ENCODE measurements at regions not wholly inside any gene's neighbourhood (a gene's known extent, or its start where the extent isn't known, plus 50 kb on each side); places are given as distances from the start of the nearest gene placed in this dataset.

- Histone ChIP-seq H3K9me3 (ENCODE audit: control insufficient read depth, low read length) (peaks cover 2% of the 10 kb centered on the region), H3K79me2 (no peaks in the 10 kb centered on the region), H3K9ac (no peak overlapping the region), H3K36me3 (ENCODE audit: control insufficient read depth, insufficient read depth, low read length) (no peaks in the 10 kb centered on the region), H3K27me3 (ENCODE audit: control insufficient read depth, insufficient read depth, low read length) (no peaks in the 10 kb centered on the region), H3K4me3 (ENCODE audit: low read depth, low read length) (no peak overlapping the region), H3K4me1 (no peaks in the 10 kb centered on the region), H3K4me2 (ENCODE audit: low read length) (no peak overlapping the region), H3K27ac (no peak overlapping the region), H2AFZ (no peak overlapping the region)
- TF ChIP-seq CTCF (IDR thresholded peaks at IDR 0.05), result no peak
Observed at GRCh38 chrX:1788300-1788911, 173.5 kb downstream of the ASMT start.

DNA sequence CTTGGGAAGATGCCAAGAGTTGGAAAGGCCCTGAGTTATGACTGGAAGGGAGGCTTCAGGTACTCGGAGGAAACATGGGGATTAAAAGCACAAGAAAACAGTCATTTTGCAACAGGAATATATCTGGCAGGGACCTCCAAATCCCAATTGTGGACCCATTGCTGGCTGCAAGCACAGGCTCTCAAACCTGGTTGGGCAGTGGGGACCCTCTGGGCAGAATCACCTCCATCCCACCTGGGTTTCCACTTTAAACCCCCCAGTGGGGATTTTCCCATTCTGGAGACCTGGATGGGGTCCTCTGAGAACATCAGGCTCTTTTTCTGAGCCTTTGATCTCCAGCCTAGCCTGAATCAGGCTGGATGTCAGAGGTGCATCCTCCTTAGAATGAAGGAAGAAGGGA, 177.8 kb downstream of the ASMT start:
- Histone ChIP-seq H3K36me3 (ENCODE audit: control insufficient read depth, insufficient read depth, low read length) (no peaks in the 10 kb centered on the region), H3K27me3 (ENCODE audit: control insufficient read depth, insufficient read depth, low read length) (no peaks in the 10 kb centered on the region), H3K27ac (no peak overlapping the region), H3K9me3 (ENCODE audit: control insufficient read depth, low read length) (no peaks in the 10 kb centered on the region), H3K4me2 (ENCODE audit: low read length) (no peak overlapping the region), H3K79me2 (no peaks in the 10 kb centered on the region), H2AFZ (no peak overlapping the region), H3K4me3 (ENCODE audit: low read depth, low read length) (no peak overlapping the region), H3K9ac (no peak overlapping the region), H3K4me1 (no peaks in the 10 kb centered on the region)
- TF ChIP-seq CTCF (IDR thresholded peaks at IDR 0.05), result no peak

DNA sequence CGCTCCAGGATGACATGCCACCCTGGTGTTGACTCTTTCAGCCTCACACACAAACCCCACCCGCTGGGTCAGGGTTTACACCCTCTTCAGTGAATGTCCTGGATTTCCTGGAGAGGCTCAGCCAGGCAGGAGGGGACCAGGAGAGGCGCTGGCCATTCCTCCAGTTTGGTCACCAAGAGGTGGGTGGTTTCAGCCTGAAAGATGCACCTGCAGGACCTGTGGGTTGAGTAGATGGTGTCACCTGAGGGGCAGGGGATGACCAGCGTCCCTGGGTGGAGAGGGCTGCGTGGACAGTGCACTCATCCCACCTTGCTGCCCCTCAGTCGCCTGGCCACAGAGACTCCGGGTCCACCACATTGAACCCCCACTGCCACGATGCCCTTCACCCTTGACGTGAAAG, 179.7 kb downstream of the ASMT start:
- no peak overlapping the region for H3K4me2 ChIP-seq (ENCODE audit: low read length)
- H2AFZ ChIP-seq, result no peak overlapping the region
- H3K9me3 ChIP-seq (ENCODE audit: control insufficient read depth, low read length), result no peaks in the 10 kb centered on the region
- no peaks in the 10 kb centered on the region for H3K36me3 ChIP-seq (ENCODE audit: control insufficient read depth, insufficient read depth, low read length)
- H3K4me3 ChIP-seq (ENCODE audit: low read depth, low read length), result no peak overlapping the region
- no peaks in the 10 kb centered on the region for H3K4me1 ChIP-seq
- TF ChIP-seq CTCF (IDR thresholded peaks at IDR 0.05), result no peak
- no peak overlapping the region for H3K9ac ChIP-seq
- H3K79me2 ChIP-seq, result no peaks in the 10 kb centered on the region
- H3K27me3 ChIP-seq (ENCODE audit: control insufficient read depth, insufficient read depth, low read length), result no peaks in the 10 kb centered on the region
- no peak overlapping the region for H3K27ac ChIP-seq

- no peak overlapping the region for H2AFZ ChIP-seq
- no peaks in the 10 kb centered on the region for H3K4me1 ChIP-seq
- H3K27me3 ChIP-seq (ENCODE audit: control insufficient read depth, insufficient read depth, low read length), result no peaks in the 10 kb centered on the region
- no peaks in the 10 kb centered on the region for H3K36me3 ChIP-seq (ENCODE audit: control insufficient read depth, insufficient read depth, low read length)
- H3K9ac ChIP-seq, result no peak overlapping the region
- H3K79me2 ChIP-seq, result no peaks in the 10 kb centered on the region
- no peak for TF ChIP-seq CTCF (IDR thresholded peaks at IDR 0.05)
- H3K4me2 ChIP-seq (ENCODE audit: low read length), result no peak overlapping the region
- no peaks in the 10 kb centered on the region for H3K9me3 ChIP-seq (ENCODE audit: control insufficient read depth, low read length)
- no peak overlapping the region for H3K27ac ChIP-seq
- H3K4me3 ChIP-seq (ENCODE audit: low read depth, low read length), result no peak overlapping the region
Observed at GRCh38 chrX:1802912-1803311, 188.1 kb downstream of the ASMT start.

DNA sequence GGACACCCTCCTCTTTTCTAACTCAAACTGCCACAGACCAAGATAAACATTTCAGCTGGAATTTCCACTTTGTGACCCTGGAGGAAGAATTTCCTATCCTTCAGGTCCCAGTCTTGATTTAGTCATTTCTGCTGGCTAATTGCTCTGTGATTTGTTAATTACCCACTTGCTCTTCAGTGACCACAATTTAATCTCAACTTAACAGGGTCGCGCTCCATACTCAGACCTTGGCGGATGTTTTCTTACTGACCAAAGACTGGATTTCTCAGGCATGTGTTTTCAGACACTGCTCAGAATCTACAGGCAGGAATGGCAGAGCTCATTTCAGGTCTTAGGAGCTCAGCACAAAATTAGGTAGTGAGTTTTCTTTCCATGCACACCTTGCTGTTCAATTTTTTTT, 188.9 kb downstream of the ASMT start:
- no peaks in the 10 kb centered on the region for H3K9me3 ChIP-seq (ENCODE audit: control insufficient read depth, low read length)
- H3K4me1 ChIP-seq, result no peaks in the 10 kb centered on the region
- no peaks in the 10 kb centered on the region for H3K79me2 ChIP-seq
- H3K4me2 ChIP-seq (ENCODE audit: low read length), result no peak overlapping the region
- TF ChIP-seq CTCF (IDR thresholded peaks at IDR 0.05), result no peak
- no peak overlapping the region for H3K9ac ChIP-seq
- no peaks in the 10 kb centered on the region for H3K27me3 ChIP-seq (ENCODE audit: control insufficient read depth, insufficient read depth, low read length)
- no peaks in the 10 kb centered on the region for H3K36me3 ChIP-seq (ENCODE audit: control insufficient read depth, insufficient read depth, low read length)
- H3K27ac ChIP-seq, result no peak overlapping the region
- no peak overlapping the region for H2AFZ ChIP-seq
- H3K4me3 ChIP-seq (ENCODE audit: low read depth, low read length), result no peak overlapping the region
